ENCODE measurements at regions not wholly inside any gene's neighbourhood (a gene's known extent, or its start where the extent isn't known, plus 50 kb on each side); places are given as distances from the start of the nearest gene placed in this dataset.
"Not testable (repeated sequence)": the region's sequence is repeated elsewhere in the genome, so short reads cannot be mapped to it uniquely, and the experiment has no call there.

DNA sequence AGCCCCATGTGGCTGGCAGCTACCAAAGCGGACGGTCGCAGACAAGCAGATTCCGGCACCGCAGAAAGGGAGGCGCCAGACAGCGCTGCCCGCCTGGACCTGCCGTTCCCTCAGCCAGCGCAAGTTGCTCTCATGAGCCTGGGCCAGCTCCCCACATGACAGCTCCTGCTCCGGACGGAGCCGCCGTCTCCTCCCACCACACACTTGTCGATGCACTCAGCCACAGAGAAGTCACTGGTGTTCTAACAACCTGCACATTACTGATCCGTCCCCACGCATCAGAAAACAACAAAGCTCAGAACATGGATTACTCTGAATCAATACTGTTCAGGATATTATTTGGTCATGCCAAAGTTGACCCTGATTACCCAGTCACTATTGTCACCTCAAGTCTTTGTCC, 74.4 kb upstream of the TNK2 start:
- TF ChIP-seq, protein P1, sequence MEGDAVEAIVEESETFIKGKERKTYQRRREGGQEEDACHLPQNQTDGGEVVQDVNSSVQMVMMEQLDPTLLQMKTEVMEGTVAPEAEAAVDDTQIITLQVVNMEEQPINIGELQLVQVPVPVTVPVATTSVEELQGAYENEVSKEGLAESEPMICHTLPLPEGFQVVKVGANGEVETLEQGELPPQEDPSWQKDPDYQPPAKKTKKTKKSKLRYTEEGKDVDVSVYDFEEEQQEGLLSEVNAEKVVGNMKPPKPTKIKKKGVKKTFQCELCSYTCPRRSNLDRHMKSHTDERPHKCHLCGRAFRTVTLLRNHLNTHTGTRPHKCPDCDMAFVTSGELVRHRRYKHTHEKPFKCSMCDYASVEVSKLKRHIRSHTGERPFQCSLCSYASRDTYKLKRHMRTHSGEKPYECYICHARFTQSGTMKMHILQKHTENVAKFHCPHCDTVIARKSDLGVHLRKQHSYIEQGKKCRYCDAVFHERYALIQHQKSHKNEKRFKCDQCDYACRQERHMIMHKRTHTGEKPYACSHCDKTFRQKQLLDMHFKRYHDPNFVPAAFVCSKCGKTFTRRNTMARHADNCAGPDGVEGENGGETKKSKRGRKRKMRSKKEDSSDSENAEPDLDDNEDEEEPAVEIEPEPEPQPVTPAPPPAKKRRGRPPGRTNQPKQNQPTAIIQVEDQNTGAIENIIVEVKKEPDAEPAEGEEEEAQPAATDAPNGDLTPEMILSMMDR (IDR thresholded peaks at IDR 0.05), result not testable (repeated sequence)
- TF ChIP-seq TAF1 (IDR thresholded peaks at IDR 0.05; ENCODE audit: borderline replicate concordance, low read depth, low read length); FOXM1 (IDR thresholded peaks at IDR 0.05; ENCODE audit: low read depth); SMC3 (IDR thresholded peaks at IDR 0.05; ENCODE audit: low read depth, low read length); EP300 (IDR thresholded peaks at IDR 0.05; ENCODE audit: borderline replicate concordance in 1 of 2, low read depth in 1 of 2, low read length in 1 of 2); CHD2 (IDR thresholded peaks at IDR 0.05; ENCODE audit: low read length, partially characterized antibody); SIN3A (IDR thresholded peaks at IDR 0.05; ENCODE audit: borderline replicate concordance, low read depth, low read length); RFX5 (IDR thresholded peaks at IDR 0.05; ENCODE audit: low read length): not testable (repeated sequence)
- TF ChIP-seq, protein P2, sequence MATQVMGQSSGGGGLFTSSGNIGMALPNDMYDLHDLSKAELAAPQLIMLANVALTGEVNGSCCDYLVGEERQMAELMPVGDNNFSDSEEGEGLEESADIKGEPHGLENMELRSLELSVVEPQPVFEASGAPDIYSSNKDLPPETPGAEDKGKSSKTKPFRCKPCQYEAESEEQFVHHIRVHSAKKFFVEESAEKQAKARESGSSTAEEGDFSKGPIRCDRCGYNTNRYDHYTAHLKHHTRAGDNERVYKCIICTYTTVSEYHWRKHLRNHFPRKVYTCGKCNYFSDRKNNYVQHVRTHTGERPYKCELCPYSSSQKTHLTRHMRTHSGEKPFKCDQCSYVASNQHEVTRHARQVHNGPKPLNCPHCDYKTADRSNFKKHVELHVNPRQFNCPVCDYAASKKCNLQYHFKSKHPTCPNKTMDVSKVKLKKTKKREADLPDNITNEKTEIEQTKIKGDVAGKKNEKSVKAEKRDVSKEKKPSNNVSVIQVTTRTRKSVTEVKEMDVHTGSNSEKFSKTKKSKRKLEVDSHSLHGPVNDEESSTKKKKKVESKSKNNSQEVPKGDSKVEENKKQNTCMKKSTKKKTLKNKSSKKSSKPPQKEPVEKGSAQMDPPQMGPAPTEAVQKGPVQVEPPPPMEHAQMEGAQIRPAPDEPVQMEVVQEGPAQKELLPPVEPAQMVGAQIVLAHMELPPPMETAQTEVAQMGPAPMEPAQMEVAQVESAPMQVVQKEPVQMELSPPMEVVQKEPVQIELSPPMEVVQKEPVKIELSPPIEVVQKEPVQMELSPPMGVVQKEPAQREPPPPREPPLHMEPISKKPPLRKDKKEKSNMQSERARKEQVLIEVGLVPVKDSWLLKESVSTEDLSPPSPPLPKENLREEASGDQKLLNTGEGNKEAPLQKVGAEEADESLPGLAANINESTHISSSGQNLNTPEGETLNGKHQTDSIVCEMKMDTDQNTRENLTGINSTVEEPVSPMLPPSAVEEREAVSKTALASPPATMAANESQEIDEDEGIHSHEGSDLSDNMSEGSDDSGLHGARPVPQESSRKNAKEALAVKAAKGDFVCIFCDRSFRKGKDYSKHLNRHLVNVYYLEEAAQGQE (IDR thresholded peaks at IDR 0.05; ENCODE audit: low read depth, low read length), result not testable (repeated sequence)

All from SK-N-SH (cell line).